Colonic mucosa (tissue), 4 donors: ENCODE measurements at regions not wholly inside any gene's neighbourhood (a gene's known extent, or its start where the extent isn't known, plus 50 kb on each side); places are given as distances from the start of the nearest gene placed in this dataset.

Experiments
- DNase-seq: peaks from one replicate; pipeline ENCODE4 v3.0.0-alpha.2; 2020
- H3K27ac ChIP-seq: fragments of 200-600 bp; one replicate; pipeline ENCODE4 v1.8.0; 2021
- H3K27me3 ChIP-seq: fragments of 200-600 bp; one replicate; pipeline ENCODE4 v1.8.0; 2021
- H3K36me3 ChIP-seq: fragments of 200-600 bp; one replicate; pipeline ENCODE4 v1.8.0; 2021
- H3K4me1 ChIP-seq: fragments of 200-600 bp; one replicate; pipeline ENCODE4 v1.8.0; 2021; ENCODE audit warnings: mild to moderate bottlenecking
- H3K4me3 ChIP-seq: fragments of 200-600 bp; one replicate; pipeline ENCODE4 v1.8.0; 2021
- H3K9ac ChIP-seq, 2 donors: one replicate each; pipeline ENCODE4 v1.7.0; 2013; ENCODE audit warnings: control low read depth in 2 of 2, low read depth in 2 of 2, low read length in 2 of 2
- H3K9me3 ChIP-seq: fragments of 200-600 bp; one replicate; pipeline ENCODE4 v1.8.0; 2021
- CTCF ChIP-seq: fragments of 200-600 bp; IDR thresholded peaks from one replicate; pipeline ENCODE4 v1.8.0; 2022; ENCODE audit warnings: antibody characterized with exemption, mild to moderate bottlenecking
- intact Hi-C: fragments of 100-400 bp; cut with DNase I; formaldehyde crosslinking; loops from one replicate; pipeline ENCODE4 v1.14.1; 2022
- donor health status: healthy.
- donor health status: DM: no; HTN: no; CAD: no.
- donor health status: DM: no; HTN: no; CAD: no.

- no peak overlapping the region for H3K27ac ChIP-seq
- no peak overlapping the region for H3K4me3 ChIP-seq
- no peaks in the 10 kb centered on the region for H3K36me3 ChIP-seq
- no peaks in the 10 kb centered on the region for H3K4me1 ChIP-seq
- intact Hi-C loops: no loop called here
- H3K9ac ChIP-seq: no peak overlapping the region
- TF ChIP-seq CTCF: no peak
- H3K9me3 ChIP-seq: no peaks in the 10 kb centered on the region
- no peaks in the 10 kb centered on the region for H3K27me3 ChIP-seq
- no peak for DNase-seq
These were observed 111.4 kb upstream of the EOLA2 start for GRCh38 chrX:150049647-150050046.

GRCh38 chrX:150050387-150050786 is 112.1 kb upstream of the EOLA2 start:
- H3K4me1 ChIP-seq: no peaks in the 10 kb centered on the region
- H3K27ac ChIP-seq: no peak overlapping the region
- no peak for DNase-seq
- no peak for TF ChIP-seq CTCF
- no peaks in the 10 kb centered on the region for H3K27me3 ChIP-seq
- no peak overlapping the region for H3K4me3 ChIP-seq
- H3K9ac ChIP-seq: no peak overlapping the region
- no peaks in the 10 kb centered on the region for H3K9me3 ChIP-seq
- H3K36me3 ChIP-seq: no peaks in the 10 kb centered on the region
- intact Hi-C loops: no loop called here

DNA sequence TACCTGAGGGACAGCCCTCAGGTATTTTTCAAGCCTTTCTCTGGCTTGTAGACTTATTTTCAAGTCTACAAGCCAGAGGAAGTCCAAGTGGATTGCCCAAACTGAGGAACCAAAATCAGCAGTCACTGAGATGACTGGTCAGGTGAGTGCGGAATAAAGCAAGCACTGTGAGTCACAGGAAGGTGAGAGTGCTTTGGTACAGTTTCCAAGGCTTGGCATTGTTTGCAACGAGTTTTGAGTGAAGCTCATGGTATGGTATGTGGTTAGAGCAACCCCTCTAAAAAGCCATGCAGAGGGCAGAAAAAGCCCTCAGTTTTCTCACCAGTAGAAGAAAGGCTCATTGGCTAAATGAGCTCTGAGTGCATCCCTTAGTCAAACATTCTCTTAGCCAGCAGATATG is 112.8 kb upstream of the EOLA2 start:
- DNase-seq: no peak
- Histone ChIP-seq H3K27ac (no peak overlapping the region), H3K4me1 (no peaks in the 10 kb centered on the region), H3K9ac (no peak overlapping the region), H3K9me3 (no peaks in the 10 kb centered on the region), H3K36me3 (no peaks in the 10 kb centered on the region), H3K4me3 (no peak overlapping the region), H3K27me3 (no peaks in the 10 kb centered on the region)
- TF ChIP-seq CTCF: no peak
- intact Hi-C loops: no loop called here

DNA sequence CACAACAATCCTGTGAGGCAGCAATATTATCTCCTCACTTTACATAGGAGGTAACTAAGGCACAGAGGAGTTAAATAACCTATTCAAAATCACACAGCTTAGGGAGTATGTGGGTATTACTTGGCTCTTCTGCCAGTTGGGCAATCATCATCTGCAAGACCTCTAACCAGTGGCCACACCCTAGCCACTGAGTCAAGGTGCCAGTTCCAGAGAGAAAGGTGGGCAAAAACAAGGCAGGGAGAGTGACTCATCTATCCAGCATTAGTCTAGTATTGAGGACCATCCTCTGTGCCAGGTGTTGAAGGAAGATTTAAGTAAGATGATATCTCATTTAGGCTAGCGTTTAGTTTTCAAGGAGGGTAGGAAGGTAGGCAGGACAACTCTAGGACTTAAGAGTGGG is 113.9 kb upstream of the EOLA2 start:
- Histone ChIP-seq H3K27ac (no peak overlapping the region), H3K4me1 (no peaks in the 10 kb centered on the region), H3K4me3 (no peak overlapping the region), H3K9ac (no peak overlapping the region), H3K27me3 (no peaks in the 10 kb centered on the region), H3K9me3 (no peaks in the 10 kb centered on the region), H3K36me3 (no peaks in the 10 kb centered on the region)
- intact Hi-C loops: no loop called here
- TF ChIP-seq CTCF: no peak
- no peak for DNase-seq

- Histone ChIP-seq H3K4me3 (no peak overlapping the region), H3K27ac (no peak overlapping the region), H3K27me3 (no peaks in the 10 kb centered on the region), H3K4me1 (no peaks in the 10 kb centered on the region), H3K9ac (no peak overlapping the region), H3K36me3 (no peaks in the 10 kb centered on the region), H3K9me3 (no peaks in the 10 kb centered on the region)
- no peak for TF ChIP-seq CTCF
- intact Hi-C loops: no loop called here
- no peak for DNase-seq
These were observed 120.4 kb upstream of the EOLA2 start for GRCh38 chrX:150058728-150059127.

DNA sequence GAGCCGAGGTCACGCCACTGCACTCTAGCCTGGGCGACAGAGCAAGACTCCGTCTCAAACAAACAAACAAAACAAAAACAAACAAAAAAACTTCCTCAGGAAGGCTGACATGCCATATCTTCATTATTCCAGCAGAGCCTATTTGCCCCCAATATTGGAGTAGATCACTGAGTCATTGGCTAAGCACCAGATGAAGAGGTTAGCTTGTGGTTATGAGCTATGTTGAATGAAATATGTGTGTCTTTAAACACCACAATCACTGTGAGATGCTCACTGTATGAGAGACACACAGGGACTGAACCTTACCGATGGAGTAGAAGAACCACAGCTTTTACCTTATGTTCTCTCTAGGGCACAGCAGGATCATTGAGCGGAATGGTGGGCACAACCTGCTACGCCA is 122.1 kb upstream of the EOLA2 start:
- H3K9me3 ChIP-seq: no peaks in the 10 kb centered on the region
- H3K4me3 ChIP-seq: no peak overlapping the region
- no peaks in the 10 kb centered on the region for H3K4me1 ChIP-seq
- no peak for DNase-seq
- H3K9ac ChIP-seq: no peak overlapping the region
- intact Hi-C loops: no loop called here
- no peak overlapping the region for H3K27ac ChIP-seq
- H3K27me3 ChIP-seq: no peaks in the 10 kb centered on the region
- H3K36me3 ChIP-seq: no peaks in the 10 kb centered on the region
- no peak for TF ChIP-seq CTCF
